DOHH2 (cell line): ENCODE measurements at regions not wholly inside any gene's neighbourhood (a gene's known extent, or its start where the extent isn't known, plus 50 kb on each side); places are given as distances from the start of the nearest gene placed in this dataset.

Source experiments
- H3F3A ChIP-seq: fragments of 200-600 bp; sonication (generic), shearing (Covaris generic); 2 replicates; pipeline ENCODE4 v1.6.0; 2016; ENCODE audit warnings: antibody characterized with exemption, mild to moderate bottlenecking; ENCODE audit not compliant: control insufficient read depth, insufficient read depth
- H3K27ac ChIP-seq: fragments of 200-600 bp; sonication (generic); 2 replicates; pipeline ENCODE4 v1.5.1; 2014; ENCODE audit warnings: low read depth, mild to moderate bottlenecking, low read length, moderate library complexity
- H3K27me3 ChIP-seq: fragments of 200-600 bp; sonication (generic); 2 replicates; pipeline ENCODE4 v1.6.1; 2014; ENCODE audit warnings: mild to moderate bottlenecking, low read length, mixed read lengths; ENCODE audit not compliant: control insufficient read depth
- H3K36me3 ChIP-seq: fragments of 200-600 bp; sonication (generic); 2 replicates; pipeline ENCODE4 v1.6.1; 2014; ENCODE audit warnings: mild to moderate bottlenecking, low read length, moderate library complexity, mixed read lengths; ENCODE audit not compliant: control insufficient read depth
- H3K4me1 ChIP-seq: fragments of 200-600 bp; sonication (generic); 2 replicates; pipeline ENCODE4 v1.6.1; 2014; ENCODE audit warnings: mild to moderate bottlenecking, low read length, mixed read lengths; ENCODE audit not compliant: control insufficient read depth
- H3K4me2 ChIP-seq: fragments of 200-600 bp; sonication (generic); 2 replicates; pipeline ENCODE4 v1.6.0; 2014; ENCODE audit warnings: mild to moderate bottlenecking, low read length, moderate library complexity
- H3K4me3 ChIP-seq: fragments of 200-600 bp; sonication (generic); 2 replicates; pipeline ENCODE4 v1.5.1; 2014; ENCODE audit warnings: mild to moderate bottlenecking, low read length, mixed read lengths
- H3K79me2 ChIP-seq: fragments of 200-600 bp; sonication (generic); 2 replicates; pipeline ENCODE4 v1.6.1; 2014; ENCODE audit warnings: mild to moderate bottlenecking, low read length, mixed read lengths; ENCODE audit not compliant: control insufficient read depth
- H3K9me2 ChIP-seq: fragments of 200-600 bp; sonication (generic); replicated peaks from 2 replicates; pipeline ENCODE4 v1.6.1; 2014; ENCODE audit warnings: mild to moderate bottlenecking, low read length, mixed read lengths; ENCODE audit not compliant: control insufficient read depth
- H3K9me3 ChIP-seq: fragments of 200-600 bp; sonication (generic); 2 replicates; pipeline ENCODE4 v1.6.1; 2014; ENCODE audit warnings: antibody characterized with exemption, low read length, mixed read lengths; ENCODE audit not compliant: control insufficient read depth, insufficient read depth
- H4K20me1 ChIP-seq: fragments of 200-600 bp; sonication (generic); 2 replicates; pipeline ENCODE4 v1.6.0; 2014; ENCODE audit warnings: low read depth, mild to moderate bottlenecking, antibody characterized with exemption, low read length, moderate library complexity; ENCODE audit not compliant: control insufficient read depth, insufficient read depth
- EZH2phosphoT487 ChIP-seq: fragments of 200-600 bp; sonication (generic); IDR thresholded peaks from 2 replicates; pipeline ENCODE4 v1.6.1; 2017; ENCODE audit warnings: borderline replicate concordance, mild to moderate bottlenecking, antibody characterized with exemption, low read length, moderate library complexity, mixed read lengths
- TF ChIP-seq, protein P1 (sequence below): fragments of 200-600 bp; sonication (generic); IDR thresholded peaks from one replicate; pipeline ENCODE4 v1.5.1; 2014; ENCODE audit warnings: antibody characterized with exemption, mild to moderate bottlenecking, low read depth, low read length; ENCODE audit not compliant: poor library complexity, severe bottlenecking

DNA sequence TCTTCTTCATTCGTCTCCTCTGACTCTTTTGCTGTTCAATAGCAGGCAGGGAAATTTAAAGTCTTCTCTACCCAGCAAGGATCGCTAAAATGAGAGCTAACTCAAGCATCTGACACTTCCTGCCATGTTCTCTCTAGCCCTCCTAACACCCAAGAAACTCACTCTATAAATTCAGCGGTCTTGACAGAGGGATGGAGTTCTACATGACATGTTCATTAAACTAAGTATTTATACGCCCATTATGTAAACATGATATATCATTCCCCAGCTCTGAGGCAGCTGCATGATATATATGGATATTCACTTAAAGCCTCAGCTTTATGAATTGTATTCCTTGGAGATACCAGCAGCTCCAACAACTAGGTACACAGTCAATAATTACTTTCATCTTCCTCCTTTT lies 231.0 kb downstream of the METTL4 start:
- Histone ChIP-seq H3K27me3 (peaks cover 9% of the 10 kb centered on the region), H3F3A (no peaks in the 10 kb centered on the region), H3K27ac (no peak overlapping the region), H3K79me2 (no peaks in the 10 kb centered on the region), H3K9me3 (no peaks in the 10 kb centered on the region), H4K20me1 (0 out of 2 replicates have a peak, but pooled peaks cover 2% of the 10 kb centered on the region), H3K4me3 (no peak overlapping the region), H3K4me2 (no peak overlapping the region), H3K9me2 (no peaks in the 10 kb centered on the region), H3K36me3 (no peaks in the 10 kb centered on the region), H3K4me1 (no peaks in the 10 kb centered on the region)
- TF ChIP-seq, protein P1, sequence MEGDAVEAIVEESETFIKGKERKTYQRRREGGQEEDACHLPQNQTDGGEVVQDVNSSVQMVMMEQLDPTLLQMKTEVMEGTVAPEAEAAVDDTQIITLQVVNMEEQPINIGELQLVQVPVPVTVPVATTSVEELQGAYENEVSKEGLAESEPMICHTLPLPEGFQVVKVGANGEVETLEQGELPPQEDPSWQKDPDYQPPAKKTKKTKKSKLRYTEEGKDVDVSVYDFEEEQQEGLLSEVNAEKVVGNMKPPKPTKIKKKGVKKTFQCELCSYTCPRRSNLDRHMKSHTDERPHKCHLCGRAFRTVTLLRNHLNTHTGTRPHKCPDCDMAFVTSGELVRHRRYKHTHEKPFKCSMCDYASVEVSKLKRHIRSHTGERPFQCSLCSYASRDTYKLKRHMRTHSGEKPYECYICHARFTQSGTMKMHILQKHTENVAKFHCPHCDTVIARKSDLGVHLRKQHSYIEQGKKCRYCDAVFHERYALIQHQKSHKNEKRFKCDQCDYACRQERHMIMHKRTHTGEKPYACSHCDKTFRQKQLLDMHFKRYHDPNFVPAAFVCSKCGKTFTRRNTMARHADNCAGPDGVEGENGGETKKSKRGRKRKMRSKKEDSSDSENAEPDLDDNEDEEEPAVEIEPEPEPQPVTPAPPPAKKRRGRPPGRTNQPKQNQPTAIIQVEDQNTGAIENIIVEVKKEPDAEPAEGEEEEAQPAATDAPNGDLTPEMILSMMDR = no peak
- TF ChIP-seq EZH2phosphoT487 = no peak

- H3K9me3 ChIP-seq = no peaks in the 10 kb centered on the region
- H3K9me2 ChIP-seq = no peaks in the 10 kb centered on the region
- no peak for TF ChIP-seq EZH2phosphoT487
- TF ChIP-seq, protein P1 = no peak
- H3K4me1 ChIP-seq = no peaks in the 10 kb centered on the region
- no peaks in the 10 kb centered on the region for H4K20me1 ChIP-seq
- H3K27ac ChIP-seq = no peak overlapping the region
- no peaks in the 10 kb centered on the region for H3K27me3 ChIP-seq
- no peaks in the 10 kb centered on the region for H3K36me3 ChIP-seq
- H3K4me2 ChIP-seq = no peak overlapping the region
- no peaks in the 10 kb centered on the region for H3K79me2 ChIP-seq
- no peaks in the 10 kb centered on the region for H3F3A ChIP-seq
- no peak overlapping the region for H3K4me3 ChIP-seq
These were observed 223.3 kb downstream of the METTL4 start for GRCh38 chr18:2348003-2348402.

- no peaks in the 10 kb centered on the region for H3K79me2 ChIP-seq
- H3K4me1 ChIP-seq = no peaks in the 10 kb centered on the region
- no peaks in the 10 kb centered on the region for H4K20me1 ChIP-seq
- TF ChIP-seq, protein P1 = no peak
- TF ChIP-seq EZH2phosphoT487 = no peak
- no peak overlapping the region for H3K4me3 ChIP-seq
- no peak overlapping the region for H3K27ac ChIP-seq
- no peaks in the 10 kb centered on the region for H3F3A ChIP-seq
- H3K27me3 ChIP-seq = no peaks in the 10 kb centered on the region
- H3K9me3 ChIP-seq = no peaks in the 10 kb centered on the region
- H3K9me2 ChIP-seq = no peaks in the 10 kb centered on the region
- H3K36me3 ChIP-seq = no peaks in the 10 kb centered on the region
- H3K4me2 ChIP-seq = no peak overlapping the region
These were observed 220.0 kb downstream of the METTL4 start for GRCh38 chr18:2351126-2351850.
